ENCODE measurements at regions not wholly inside any gene's neighbourhood (a gene's known extent, or its start where the extent isn't known, plus 50 kb on each side); places are given as distances from the start of the nearest gene placed in this dataset.

- Mint-ChIP-seq H3K4me3 (no peak overlapping the region), H3K9me3 (peaks cover 4 to 12% (median 8%) of the 10 kb centered on the region in 7 donors), H3K36me3 (no peaks in the 10 kb centered on the region), H3K27ac (no peak overlapping the region), H3K4me1 (no peaks in the 10 kb centered on the region), H3K27me3 (ENCODE audit: low read depth in 3 of 3) (no peaks in the 10 kb centered on the region)
- no peak overlapping the region for H3K4me2 ChIP-seq (replicated peaks; ENCODE audit: extremely low read depth, low read length, poor library complexity, severe bottlenecking)
- intact Hi-C loops (cut with micrococcal nuclease): no loop called here
- no peaks in the 10 kb centered on the region for H4K20me1 ChIP-seq (ENCODE audit: insufficient read depth, low read length)
- peaks cover 0 to 8% of the 10 kb centered on the region in 2 donors for H3K9me3 ChIP-seq (replicated peaks in 1 of 2; ENCODE audit: control insufficient read depth in 1 of 2, insufficient read depth in 1 of 2, low read length in 2 of 2)
- H3K36me3 ChIP-seq (replicated peaks in 1 of 2; ENCODE audit: control insufficient read depth in 1 of 2, insufficient read depth in 2 of 2, low read length in 2 of 2): no peaks in the 10 kb centered on the region
- no peaks in the 10 kb centered on the region for H3K27me3 ChIP-seq (ENCODE audit: control insufficient read depth in 2 of 2, insufficient read depth in 2 of 2, low read length in 2 of 2)
- no peaks in the 10 kb centered on the region for H3K79me2 ChIP-seq (ENCODE audit: insufficient read depth, low read length)
- no peak for DNase-seq
- no peak for TF ChIP-seq CTCF (IDR thresholded peaks at IDR 0.05)
- no peak overlapping the region for H3K9ac ChIP-seq (ENCODE audit: insufficient read depth, low read length, poor library complexity, severe bottlenecking)
- H3K4me1 ChIP-seq (ENCODE audit: control insufficient read depth in 1 of 2, insufficient read depth in 2 of 2, low read length in 2 of 2): no peaks in the 10 kb centered on the region
- no peak overlapping the region for H3K27ac ChIP-seq (ENCODE audit: low read depth in 1 of 2, low read length in 2 of 2)
- no peak overlapping the region for H3K4me3 ChIP-seq (replicated peaks in 1 of 3; ENCODE audit: low read depth in 2 of 3, low read length in 3 of 3)
- H2AFZ ChIP-seq (ENCODE audit: insufficient read depth, low read depth, low read length, poor library complexity, severe bottlenecking): no peak overlapping the region
Observed at GRCh38 chr1:106181866-106182265, 874.6 kb upstream of the PRMT6 start.

- TF ChIP-seq CTCF (IDR thresholded peaks at IDR 0.05): no peak
- Mint-ChIP-seq H3K27ac (no peak overlapping the region), H3K4me3 (no peak overlapping the region), H3K36me3 (no peaks in the 10 kb centered on the region), H3K27me3 (ENCODE audit: low read depth in 3 of 3) (no peaks in the 10 kb centered on the region), H3K9me3 (peaks cover 4 to 20% (median 8%) of the 10 kb centered on the region in 7 donors), H3K4me1 (no peaks in the 10 kb centered on the region)
- Histone ChIP-seq H4K20me1 (ENCODE audit: insufficient read depth, low read length) (no peaks in the 10 kb centered on the region), H2AFZ (ENCODE audit: insufficient read depth, low read depth, low read length, poor library complexity, severe bottlenecking) (no peak overlapping the region), H3K27ac (ENCODE audit: low read depth in 1 of 2, low read length in 2 of 2) (no peak overlapping the region), H3K4me1 (ENCODE audit: control insufficient read depth in 1 of 2, insufficient read depth in 2 of 2, low read length in 2 of 2) (no peaks in the 10 kb centered on the region), H3K9ac (ENCODE audit: insufficient read depth, low read length, poor library complexity, severe bottlenecking) (no peak overlapping the region), H3K27me3 (ENCODE audit: control insufficient read depth in 2 of 2, insufficient read depth in 2 of 2, low read length in 2 of 2) (no peaks in the 10 kb centered on the region), H3K36me3 (replicated peaks in 1 of 2; ENCODE audit: control insufficient read depth in 1 of 2, insufficient read depth in 2 of 2, low read length in 2 of 2) (no peaks in the 10 kb centered on the region), H3K9me3 (replicated peaks in 1 of 2; ENCODE audit: control insufficient read depth in 1 of 2, insufficient read depth in 1 of 2, low read length in 2 of 2) (peaks cover 10 to 14% of the 10 kb centered on the region in 2 donors), H3K4me2 (replicated peaks; ENCODE audit: extremely low read depth, low read length, poor library complexity, severe bottlenecking) (no peak overlapping the region), H3K4me3 (replicated peaks in 1 of 3; ENCODE audit: low read depth in 2 of 3, low read length in 3 of 3) (no peak overlapping the region), H3K79me2 (ENCODE audit: insufficient read depth, low read length) (no peaks in the 10 kb centered on the region)
- no peak for DNase-seq
- intact Hi-C loops (cut with micrococcal nuclease): no loop called here
Observed at GRCh38 chr1:106185089-106185488, 871.4 kb upstream of the PRMT6 start.
